HG03558 (cell line): ENCODE measurements at regions not wholly inside any gene's neighbourhood (a gene's known extent, or its start where the extent isn't known, plus 50 kb on each side); places are given as distances from the start of the nearest gene placed in this dataset.

Experiments
- ATAC-seq: cut with Tn5 transposase; IDR thresholded peaks from one replicate; pipeline ENCODE4 v1.9.1; 2021; ENCODE audit warnings: moderate number of reproducible peaks; ENCODE audit not compliant: unreplicated experiment; ENCODE audit errors: extremely low read depth

- no peak for ATAC-seq
Measured at GRCh38 chr4:98210281-98210680, 50.9 kb upstream of the RAP1GDS1 start.

DNA sequence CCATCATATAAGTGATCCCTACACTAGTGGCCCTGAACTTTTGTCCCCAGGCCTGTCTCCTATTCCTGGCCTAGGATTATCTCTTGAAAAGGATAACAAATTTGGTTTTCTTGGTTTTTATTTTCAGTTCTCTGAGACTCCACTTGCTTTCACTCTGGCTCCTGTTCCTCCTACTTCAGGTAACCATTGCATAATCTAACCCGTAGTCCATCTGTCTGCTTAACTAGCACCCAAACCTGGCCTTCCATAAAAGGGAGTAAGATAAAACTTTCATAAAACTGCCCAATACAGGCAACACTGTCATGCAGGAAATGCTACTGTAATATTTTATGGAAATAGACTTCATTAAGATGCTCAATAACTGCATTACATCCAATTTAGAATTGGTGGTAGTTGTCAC is 52.1 kb upstream of the RAP1GDS1 start:
- ATAC-seq, result no peak

DNA sequence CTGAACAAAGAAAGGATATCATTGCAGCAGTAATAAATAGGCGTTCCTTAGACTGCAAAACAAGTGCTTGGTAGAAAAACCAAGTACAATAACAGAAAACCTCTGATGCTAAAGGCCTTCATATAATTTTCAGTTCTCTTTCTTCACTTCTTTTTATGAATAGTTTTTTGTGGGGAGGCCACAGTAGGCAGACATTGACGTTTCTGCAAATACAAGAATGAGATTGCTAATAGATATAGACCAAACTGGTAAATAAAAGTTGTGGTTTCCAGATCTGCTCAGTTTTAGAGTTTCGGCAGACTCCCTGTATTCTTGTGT is 57.0 kb upstream of the RAP1GDS1 start:
- ATAC-seq, result peak; percentile 46

- ATAC-seq, result peak; percentile 58
Measured at GRCh38 chr4:98203332-98204235, 57.6 kb upstream of the RAP1GDS1 start.

DNA sequence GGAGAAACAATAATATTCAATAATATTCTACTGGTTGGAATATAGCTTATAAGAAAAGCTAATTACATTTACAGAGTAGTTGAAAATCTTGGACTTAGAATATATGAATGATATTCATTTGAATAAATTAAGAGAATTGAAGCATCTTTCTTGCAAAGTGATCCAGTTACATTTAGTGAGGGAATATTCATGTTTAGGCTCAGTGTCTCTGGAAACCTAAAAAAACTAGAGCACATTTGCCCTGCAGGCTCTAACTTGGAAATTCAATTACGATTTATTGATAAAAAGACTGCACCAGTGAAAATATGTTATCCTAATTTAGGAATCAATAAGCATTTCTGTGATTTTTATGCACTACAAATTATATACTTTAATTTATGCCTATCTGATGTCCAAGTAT is 58.3 kb upstream of the RAP1GDS1 start:
- no peak for ATAC-seq

- ATAC-seq, result no peak
Measured at GRCh38 chr4:98199247-98199646, 56.0 kb upstream of the STPG2 start.

DNA sequence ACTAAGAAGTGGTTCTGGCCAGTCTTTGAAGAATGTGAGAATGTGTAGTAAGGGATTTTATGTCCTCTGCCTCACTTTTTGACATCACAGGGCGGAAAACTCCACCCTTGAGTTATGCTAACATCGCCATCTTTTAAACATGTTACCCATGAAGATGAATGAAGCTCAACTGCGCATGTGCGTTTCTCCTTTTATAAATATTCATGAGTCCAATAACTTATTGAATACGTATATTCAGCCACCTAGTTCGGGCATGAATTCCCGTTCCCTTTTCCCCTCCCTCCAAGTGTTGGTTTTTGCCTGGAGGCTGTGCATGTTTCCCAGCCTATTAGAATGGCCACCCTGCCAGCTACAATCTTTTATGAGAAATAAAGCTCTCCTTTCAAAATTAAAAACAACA is 51.7 kb upstream of the STPG2 start:
- no peak for ATAC-seq

- ATAC-seq, result no peak
Measured at GRCh38 chr4:98193459-98194105, 50.3 kb upstream of the STPG2 start.
